NT2/D1 (cell line): ENCODE measurements at regions not wholly inside any gene's neighbourhood (a gene's known extent, or its start where the extent isn't known, plus 50 kb on each side); places are given as distances from the start of the nearest gene placed in this dataset.

Experiments used
- DNase-seq: peaks from one replicate; pipeline ENCODE4 v3.0.0-alpha.2; 2011; ENCODE audit warnings: low read depth, low spot score
- H3K27me3 ChIP-seq: 2 replicates; pipeline ENCODE4 v1.6.0; 2011; ENCODE audit warnings: mild to moderate bottlenecking; ENCODE audit not compliant: insufficient read length, insufficient read depth
- H3K36me3 ChIP-seq: 2 replicates; pipeline ENCODE4 v1.6.1; 2011; ENCODE audit warnings: mild to moderate bottlenecking, low read length, mixed read lengths; ENCODE audit not compliant: insufficient read depth, insufficient read length
- H3K4me1 ChIP-seq: 2 replicates; pipeline ENCODE4 v1.5.1; 2011; ENCODE audit not compliant: insufficient read depth, insufficient read length
- H3K4me3 ChIP-seq: 2 replicates; pipeline ENCODE4 v1.5.1; 2011; ENCODE audit warnings: low read depth; ENCODE audit not compliant: insufficient read length
- H3K9ac ChIP-seq: 2 replicates; pipeline ENCODE4 v1.6.0; 2011; ENCODE audit warnings: low read depth; ENCODE audit not compliant: insufficient read length
- H3K9me3 ChIP-seq: 2 replicates; pipeline ENCODE4 v1.5.1; 2011; ENCODE audit warnings: mild to moderate bottlenecking, low read length; ENCODE audit not compliant: insufficient read depth
- SUZ12 ChIP-seq: IDR thresholded peaks from 2 replicates; pipeline ENCODE4 v1.6.1; 2011; ENCODE audit not compliant: insufficient read length, insufficient read depth; ENCODE audit errors: extremely low read depth
- YY1 ChIP-seq: IDR thresholded peaks from 2 replicates; pipeline ENCODE4 v1.6.1; 2011; ENCODE audit not compliant: insufficient read length, insufficient read depth
- ZNF274 ChIP-seq: IDR thresholded peaks from 2 replicates; pipeline ENCODE4 v1.6.1; 2011; ENCODE audit warnings: mild to moderate bottlenecking, low read depth, low read length

DNA sequence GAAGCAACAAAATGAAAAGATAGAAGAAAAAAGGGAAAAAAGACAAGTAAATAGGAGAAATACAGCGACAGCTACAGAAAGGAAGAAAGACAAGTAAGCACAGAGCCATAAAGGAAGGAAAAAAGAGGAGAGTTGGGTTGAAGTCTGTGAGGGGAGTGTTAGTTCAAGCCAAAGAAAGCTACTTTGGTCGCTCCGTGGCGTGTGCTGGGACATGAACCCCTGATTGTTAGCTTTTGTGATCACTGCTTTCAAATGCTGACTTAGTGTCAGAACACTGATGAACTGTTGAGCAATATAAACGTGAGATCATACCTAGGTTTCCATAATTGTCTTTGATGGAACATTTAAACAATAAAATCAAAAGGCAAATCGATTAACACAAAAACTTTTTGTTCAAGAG is 370.1 kb downstream of the TMEM161B start:
- Histone ChIP-seq H3K4me1 (peaks cover 1% of the 10 kb centered on the region), H3K36me3 (no peaks in the 10 kb centered on the region), H3K4me3 (no peak overlapping the region), H3K9me3 (no peaks in the 10 kb centered on the region), H3K27me3 (no peaks in the 10 kb centered on the region), H3K9ac (no peak overlapping the region)
- no peak for DNase-seq
- TF ChIP-seq ZNF274 (no peak), YY1 (no peak), SUZ12 (no peak)

DNA sequence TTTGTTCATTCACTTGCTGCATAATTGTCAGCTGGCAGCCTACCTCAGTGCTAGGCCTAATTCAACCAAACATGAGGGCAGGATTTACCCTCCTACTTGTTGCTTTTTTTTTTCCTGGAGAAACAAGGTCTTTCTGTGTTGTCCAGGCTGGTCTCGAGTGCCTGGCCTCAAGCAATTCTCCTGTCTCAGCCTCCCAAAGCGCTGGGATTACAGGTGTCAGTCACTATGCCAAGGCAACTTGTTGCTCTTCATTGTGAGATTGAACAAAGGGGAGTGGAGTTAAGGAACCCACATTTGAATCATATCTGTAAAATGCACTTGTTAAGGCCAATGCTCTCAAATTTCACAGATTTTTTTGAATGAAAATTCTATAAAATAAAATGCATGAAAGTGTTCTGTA is 380.5 kb downstream of the TMEM161B start:
- Histone ChIP-seq H3K9me3 (no peaks in the 10 kb centered on the region), H3K9ac (no peak overlapping the region), H3K27me3 (no peaks in the 10 kb centered on the region), H3K36me3 (no peaks in the 10 kb centered on the region), H3K4me1 (no peaks in the 10 kb centered on the region), H3K4me3 (no peak overlapping the region)
- DNase-seq: no peak
- TF ChIP-seq SUZ12 (no peak), ZNF274 (no peak), YY1 (no peak)

DNA sequence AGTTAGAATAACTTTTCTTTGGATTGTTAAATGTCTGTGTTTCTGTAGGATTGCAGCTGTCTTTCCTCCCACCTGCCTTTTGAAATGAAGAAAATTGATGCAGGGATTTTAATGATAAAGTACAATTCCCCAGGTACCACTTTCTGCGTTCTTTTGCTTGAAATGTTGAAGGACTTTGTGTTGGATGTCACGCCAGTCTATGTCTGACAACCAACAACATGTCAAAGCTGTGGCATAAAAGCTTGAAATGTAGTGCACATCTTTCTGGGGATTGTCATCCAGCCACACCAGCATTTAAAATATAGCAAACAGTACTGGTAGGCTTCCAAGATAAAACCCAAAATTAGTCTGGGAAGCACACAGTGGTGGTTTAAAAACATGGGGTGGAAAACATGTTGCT is 381.4 kb downstream of the TMEM161B start:
- TF ChIP-seq SUZ12: no peak
- TF ChIP-seq YY1: no peak
- Histone ChIP-seq H3K4me1 (no peaks in the 10 kb centered on the region), H3K27me3 (no peaks in the 10 kb centered on the region), H3K4me3 (no peak overlapping the region), H3K36me3 (no peaks in the 10 kb centered on the region), H3K9ac (no peak overlapping the region), H3K9me3 (no peaks in the 10 kb centered on the region)
- DNase-seq: no peak

- H3K4me3 ChIP-seq: no peak overlapping the region
- no peak overlapping the region for H3K9ac ChIP-seq
- TF ChIP-seq SUZ12 (no peak), YY1 (no peak), ZNF274 (no peak)
- no peaks in the 10 kb centered on the region for H3K9me3 ChIP-seq
- no peaks in the 10 kb centered on the region for H3K36me3 ChIP-seq
- no peaks in the 10 kb centered on the region for H3K27me3 ChIP-seq
- DNase-seq: no peak
- H3K4me1 ChIP-seq: no peaks in the 10 kb centered on the region
Observed at GRCh38 chr5:87886164-87886563, 382.5 kb downstream of the TMEM161B start.

DNA sequence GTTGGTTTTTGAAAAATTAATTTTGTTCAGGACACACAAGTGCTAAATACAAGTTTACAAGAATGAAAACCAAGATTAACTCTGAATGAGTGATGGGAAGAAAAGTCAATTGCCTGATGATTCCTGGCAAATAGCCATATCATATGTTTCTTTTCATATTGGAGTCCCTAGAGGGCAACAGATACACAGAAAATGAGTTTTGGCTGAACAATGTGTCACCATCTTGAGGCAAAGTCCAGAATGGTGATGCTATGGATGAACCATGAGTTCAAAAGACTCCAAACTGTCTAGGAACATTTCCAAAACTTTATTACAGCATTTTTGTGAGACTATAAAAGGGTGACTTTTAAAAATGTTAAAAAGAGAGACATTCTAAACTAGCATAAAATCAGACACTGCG is 382.9 kb downstream of the TMEM161B start:
- no peak for TF ChIP-seq YY1
- no peaks in the 10 kb centered on the region for H3K4me1 ChIP-seq
- DNase-seq: no peak
- H3K36me3 ChIP-seq: no peaks in the 10 kb centered on the region
- no peaks in the 10 kb centered on the region for H3K27me3 ChIP-seq
- H3K9ac ChIP-seq: no peak overlapping the region
- H3K9me3 ChIP-seq: no peaks in the 10 kb centered on the region
- no peak overlapping the region for H3K4me3 ChIP-seq

DNA sequence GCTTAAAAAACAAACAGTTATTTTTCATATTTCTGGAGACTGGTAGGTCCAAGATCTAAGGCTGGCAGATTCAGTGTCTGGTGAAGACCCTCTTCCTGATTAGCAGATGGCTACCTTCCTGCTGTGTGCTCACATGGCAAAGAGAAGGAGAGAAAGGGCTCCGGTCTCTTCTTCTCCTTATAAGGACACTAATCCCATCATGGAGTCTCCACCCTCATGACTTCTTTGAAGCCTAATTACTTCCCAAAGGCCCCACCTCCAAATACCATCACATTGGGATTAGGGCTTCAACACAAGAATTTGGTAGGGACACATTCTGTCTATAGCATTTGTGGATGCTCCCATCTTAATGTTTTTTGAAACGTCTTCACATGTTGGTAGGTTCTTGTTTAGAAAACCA is 391.1 kb downstream of the TMEM161B start:
- Histone ChIP-seq H3K4me1 (no peaks in the 10 kb centered on the region), H3K9me3 (no peaks in the 10 kb centered on the region), H3K27me3 (peaks cover 4% of the 10 kb centered on the region), H3K4me3 (no peak overlapping the region), H3K9ac (no peak overlapping the region), H3K36me3 (no peaks in the 10 kb centered on the region)
- DNase-seq: no peak
- TF ChIP-seq YY1: no peak
- no peak for TF ChIP-seq SUZ12
- TF ChIP-seq ZNF274: no peak

GRCh38 chr5:87877023-87877422 is 391.6 kb downstream of the TMEM161B start:
- Histone ChIP-seq H3K4me3 (no peak overlapping the region), H3K4me1 (no peaks in the 10 kb centered on the region), H3K36me3 (no peaks in the 10 kb centered on the region), H3K9ac (no peak overlapping the region), H3K9me3 (no peaks in the 10 kb centered on the region), H3K27me3 (peaks cover 4% of the 10 kb centered on the region)
- no peak for DNase-seq
- TF ChIP-seq ZNF274: no peak
- TF ChIP-seq YY1: no peak
- no peak for TF ChIP-seq SUZ12

DNA sequence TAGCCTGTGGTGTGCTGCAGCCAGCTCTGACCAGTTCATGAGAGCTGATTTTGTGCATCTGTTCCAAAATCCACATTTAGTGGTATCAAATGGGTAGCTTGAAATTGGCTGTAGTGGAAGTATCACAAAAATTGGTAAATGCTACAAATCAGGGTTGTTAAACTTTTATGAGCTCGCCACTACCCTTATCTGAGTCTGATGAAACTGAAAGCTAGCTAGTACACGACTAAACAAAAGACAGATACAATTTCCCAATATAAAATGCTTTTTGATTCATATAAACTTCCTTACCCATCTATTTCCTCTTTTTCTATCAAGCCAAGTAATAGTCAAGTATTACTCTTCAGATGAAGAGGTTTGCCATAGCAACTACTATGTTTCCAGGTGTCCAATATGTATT is 392.0 kb downstream of the TMEM161B start:
- no peak overlapping the region for H3K4me3 ChIP-seq
- H3K27me3 ChIP-seq: peaks cover 4% of the 10 kb centered on the region
- no peak for TF ChIP-seq SUZ12
- no peak for TF ChIP-seq ZNF274
- no peak for TF ChIP-seq YY1
- H3K36me3 ChIP-seq: no peaks in the 10 kb centered on the region
- H3K9ac ChIP-seq: no peak overlapping the region
- H3K4me1 ChIP-seq: no peaks in the 10 kb centered on the region
- H3K9me3 ChIP-seq: no peaks in the 10 kb centered on the region
- no peak for DNase-seq
